ENCODE measurements at regions not wholly inside any gene's neighbourhood (a gene's known extent, or its start where the extent isn't known, plus 50 kb on each side); places are given as distances from the start of the nearest gene placed in this dataset.

GRCh38 chr12:126681676-126682075 is 1585.3 kb upstream of the TMEM132C start:
- no peak for TF ChIP-seq CTCF (IDR thresholded peaks at IDR 0.05; ENCODE audit: unreplicated experiment)
- Mint-ChIP-seq H3K4me1 (no peaks in the 10 kb centered on the region), H3K4me3 (no peak overlapping the region), H3K27me3 (ENCODE audit: low read depth) (no peaks in the 10 kb centered on the region), H3K36me3 (no peaks in the 10 kb centered on the region), H3K9me3 (peaks cover 56% of the 10 kb centered on the region), H3K27ac (no peak overlapping the region)
- DNase-seq (ENCODE audit: low spot score in 2 of 2, unreplicated experiment in 2 of 2), result no peak

GRCh38 chr12:126684703-126685102 is 1582.3 kb upstream of the TMEM132C start:
- H3K4me1 Mint-ChIP-seq, result no peaks in the 10 kb centered on the region
- no peaks in the 10 kb centered on the region for H3K27me3 Mint-ChIP-seq (ENCODE audit: low read depth)
- no peak overlapping the region for H3K27ac Mint-ChIP-seq
- no peaks in the 10 kb centered on the region for H3K36me3 Mint-ChIP-seq
- TF ChIP-seq CTCF (IDR thresholded peaks at IDR 0.05; ENCODE audit: unreplicated experiment), result no peak
- no peak overlapping the region for H3K4me3 Mint-ChIP-seq
- peaks cover 46% of the 10 kb centered on the region for H3K9me3 Mint-ChIP-seq
- DNase-seq (ENCODE audit: low spot score in 2 of 2, unreplicated experiment in 2 of 2), result no peak

- Mint-ChIP-seq H3K27ac (no peak overlapping the region), H3K4me1 (no peaks in the 10 kb centered on the region), H3K36me3 (no peaks in the 10 kb centered on the region), H3K27me3 (ENCODE audit: low read depth) (no peaks in the 10 kb centered on the region), H3K9me3 (peaks cover 42% of the 10 kb centered on the region), H3K4me3 (no peak overlapping the region)
- no peak for DNase-seq (ENCODE audit: low spot score in 2 of 2, unreplicated experiment in 2 of 2)
- no peak for TF ChIP-seq CTCF (IDR thresholded peaks at IDR 0.05; ENCODE audit: unreplicated experiment)
Observed at GRCh38 chr12:126685636-126686035, 1581.3 kb upstream of the TMEM132C start.

- Mint-ChIP-seq H3K27ac (no peak overlapping the region), H3K27me3 (ENCODE audit: low read depth) (no peaks in the 10 kb centered on the region), H3K36me3 (no peaks in the 10 kb centered on the region), H3K4me1 (no peaks in the 10 kb centered on the region), H3K4me3 (no peak overlapping the region), H3K9me3 (peaks cover 29% of the 10 kb centered on the region)
- no peak for TF ChIP-seq CTCF (IDR thresholded peaks at IDR 0.05; ENCODE audit: unreplicated experiment)
- DNase-seq (ENCODE audit: low spot score in 2 of 2, unreplicated experiment in 2 of 2), result no peak
Observed at GRCh38 chr12:126688556-126688955, 1578.4 kb upstream of the TMEM132C start.

- TF ChIP-seq CTCF (IDR thresholded peaks at IDR 0.05; ENCODE audit: unreplicated experiment), result no peak
- no peak overlapping the region for H3K4me3 Mint-ChIP-seq
- H3K27ac Mint-ChIP-seq, result no peak overlapping the region
- no peaks in the 10 kb centered on the region for H3K4me1 Mint-ChIP-seq
- peaks cover 20% of the 10 kb centered on the region for H3K9me3 Mint-ChIP-seq
- no peaks in the 10 kb centered on the region for H3K36me3 Mint-ChIP-seq
- H3K27me3 Mint-ChIP-seq (ENCODE audit: low read depth), result no peaks in the 10 kb centered on the region
- DNase-seq (ENCODE audit: low spot score in 2 of 2, unreplicated experiment in 2 of 2), result no peak
Observed at GRCh38 chr12:126700096-126700495, 1566.9 kb upstream of the TMEM132C start.

GRCh38 chr12:126704609-126705008 is 1562.4 kb upstream of the TMEM132C start:
- H3K27ac Mint-ChIP-seq, result no peak overlapping the region

More at GRCh38 chr12:126704609-126705008, 1562.4 kb upstream of the TMEM132C start:
- Mint-ChIP-seq H3K27me3 (ENCODE audit: low read depth) (no peaks in the 10 kb centered on the region), H3K36me3 (no peaks in the 10 kb centered on the region), H3K4me1 (no peaks in the 10 kb centered on the region), H3K9me3 (peaks cover 6% of the 10 kb centered on the region), H3K4me3 (no peak overlapping the region)
- peak; percentile 62 for TF ChIP-seq CTCF (IDR thresholded peaks at IDR 0.05; ENCODE audit: unreplicated experiment)
- DNase-seq (ENCODE audit: low spot score in 2 of 2, unreplicated experiment in 2 of 2), result no peak

Data from mesothelial cell of epicardium (in vitro differentiated cells).